Ammon's horn (tissue), 1 donor: ENCODE measurements at regions not wholly inside any gene's neighbourhood (a gene's known extent, or its start where the extent isn't known, plus 50 kb on each side); places are given as distances from the start of the nearest gene placed in this dataset.

Experiments
- DNase-seq: peaks from one replicate; pipeline ENCODE4 v3.0.0-alpha.2; 2016; ENCODE audit warnings: low spot score

DNA sequence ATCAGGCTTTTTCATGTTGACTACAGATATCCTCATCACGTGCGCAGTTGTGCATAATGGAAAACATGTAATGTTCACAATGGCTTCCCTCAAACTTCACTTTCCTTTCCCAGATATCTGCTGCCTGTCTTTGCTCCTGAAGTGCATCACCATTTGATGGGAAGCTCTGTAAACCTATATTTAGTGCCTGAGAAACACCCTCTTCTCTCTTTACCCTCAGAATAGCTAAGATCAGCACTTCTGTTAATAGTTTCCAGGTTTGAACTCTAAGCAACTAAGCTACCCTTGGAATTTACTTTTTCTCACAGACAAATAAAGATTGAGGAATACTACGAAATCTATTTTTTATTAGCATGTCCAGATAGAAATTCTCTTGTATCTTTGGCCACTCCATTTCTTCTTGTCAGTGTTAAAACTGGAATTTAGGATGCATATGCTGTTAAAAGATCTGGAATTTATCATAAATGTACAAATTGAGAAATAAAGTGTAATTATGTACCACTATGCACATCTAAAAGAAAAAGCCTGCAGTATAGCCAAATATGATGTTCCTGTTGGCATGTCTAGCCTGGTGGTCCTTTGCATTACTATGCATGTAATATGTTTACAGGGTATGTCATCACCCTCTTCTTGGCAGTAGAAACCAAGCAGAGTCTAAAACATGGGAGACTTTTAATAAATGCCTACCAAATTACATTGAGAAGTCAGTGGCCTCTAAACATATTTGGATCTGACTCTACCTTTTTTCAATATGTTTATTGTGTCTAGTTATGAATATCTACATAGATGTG, 278.7 kb downstream of the FIGN start:
- no peak for DNase-seq

DNA sequence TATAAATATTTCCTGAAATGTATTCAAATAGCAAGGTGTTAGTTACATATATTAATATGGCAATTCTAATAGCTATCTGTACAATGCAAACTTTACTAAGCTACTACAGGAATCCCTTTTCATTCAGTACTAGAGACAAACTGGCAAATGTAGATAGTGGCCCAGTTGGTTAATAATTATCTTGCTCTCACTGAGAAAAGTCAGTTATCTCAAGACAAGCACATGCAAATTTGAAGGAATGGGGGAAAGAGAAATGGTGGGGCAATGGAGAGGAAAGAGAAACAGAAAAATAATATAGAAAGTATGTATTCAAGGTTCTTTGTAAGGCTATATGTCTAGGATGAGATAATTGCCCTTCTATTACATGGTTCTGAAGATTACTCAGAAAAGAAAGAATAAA, 280.0 kb downstream of the FIGN start:
- DNase-seq: no peak

DNA sequence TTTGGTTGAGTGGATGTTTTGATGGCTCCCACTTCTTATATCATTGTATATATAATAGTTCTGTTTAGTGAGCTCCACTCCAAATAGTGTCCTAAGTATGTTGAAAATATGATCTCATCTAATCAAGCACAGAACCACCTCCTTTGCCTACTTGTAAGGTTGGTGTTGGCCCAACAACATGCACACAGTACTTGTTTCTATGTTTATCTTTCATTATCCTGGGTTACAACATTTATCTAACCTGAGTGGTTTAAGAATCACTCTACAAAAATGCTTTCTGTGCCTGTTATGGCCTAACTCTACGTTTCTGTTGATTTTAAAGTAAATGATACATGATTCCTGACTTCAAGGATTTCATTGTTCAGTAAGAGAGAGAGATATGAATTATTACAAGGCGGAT, 281.9 kb downstream of the FIGN start:
- DNase-seq: no peak

DNA sequence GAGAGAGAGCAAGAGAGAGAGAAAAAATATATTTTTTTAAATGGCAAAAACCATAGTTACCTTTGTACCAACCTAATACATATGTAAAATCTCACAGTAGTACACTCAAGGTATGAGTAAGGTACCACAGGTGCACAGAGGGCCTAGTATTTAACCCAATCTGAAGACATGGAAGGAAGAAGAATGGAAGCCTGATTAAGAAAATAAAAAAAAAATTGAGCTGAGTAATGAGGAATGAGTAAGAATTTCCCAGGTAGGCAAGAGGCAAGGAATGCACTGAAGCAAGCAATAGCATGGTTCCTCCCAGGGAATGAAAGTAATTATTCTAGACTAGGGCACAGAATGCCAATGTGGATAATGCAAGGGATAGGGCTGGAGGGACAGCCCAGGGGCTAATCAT, 294.2 kb downstream of the FIGN start:
- no peak for DNase-seq

DNA sequence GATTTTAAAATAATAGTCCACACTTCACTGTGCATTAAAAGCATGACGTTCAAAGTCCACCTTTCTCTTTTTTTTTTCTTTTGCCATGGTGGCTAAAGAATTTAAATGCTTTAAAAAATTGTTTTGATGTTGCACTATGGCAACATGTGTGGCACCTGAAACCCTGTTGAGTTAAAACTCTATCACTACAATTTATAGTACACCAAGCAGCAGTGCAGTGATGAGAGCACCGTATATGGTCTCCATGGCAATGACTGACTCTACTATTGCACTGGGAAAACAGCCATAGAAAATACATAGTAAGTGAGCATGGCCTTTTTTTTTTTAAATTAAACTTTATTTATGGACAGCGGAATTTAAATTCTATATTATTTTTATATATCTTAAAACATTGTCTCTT, 298.8 kb downstream of the FIGN start:
- no peak for DNase-seq

DNA sequence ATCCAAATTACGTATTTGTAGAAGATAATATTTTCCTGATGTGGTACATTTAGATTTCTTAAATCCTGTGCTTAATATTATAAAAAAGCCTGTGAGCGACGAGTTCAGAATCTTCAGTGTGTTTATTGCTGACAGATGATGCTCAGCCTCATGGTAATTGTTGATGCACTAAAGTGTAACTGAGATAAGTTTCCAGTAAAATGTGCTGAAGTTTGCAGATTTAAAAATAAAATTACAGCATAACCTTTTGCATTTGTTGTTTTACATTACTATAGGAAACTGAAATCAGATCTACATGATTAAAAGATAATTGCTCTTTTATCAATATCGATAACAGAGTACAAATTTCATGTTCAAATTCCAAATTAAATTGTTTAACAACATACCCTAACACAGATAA, 307.6 kb downstream of the FIGN start:
- no peak for DNase-seq

DNA sequence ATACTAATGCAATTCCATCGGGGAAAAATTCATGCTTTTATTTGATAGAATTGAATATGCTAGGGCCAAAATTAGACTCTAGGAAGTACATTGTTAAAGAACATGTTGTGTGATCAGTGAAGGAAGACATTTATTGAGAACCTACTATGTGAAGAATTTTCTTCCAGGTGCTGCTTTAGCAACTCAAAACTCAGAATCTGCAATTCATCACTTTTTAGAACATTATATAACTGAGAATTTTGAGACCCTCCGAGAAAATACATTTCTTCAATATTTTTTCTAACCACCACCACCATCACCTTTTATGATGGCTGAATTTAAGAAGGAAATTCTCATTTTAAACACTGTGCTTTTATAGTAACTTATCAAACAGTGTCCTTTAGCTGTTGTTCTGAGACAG, 315.2 kb downstream of the FIGN start:
- DNase-seq: no peak

DNA sequence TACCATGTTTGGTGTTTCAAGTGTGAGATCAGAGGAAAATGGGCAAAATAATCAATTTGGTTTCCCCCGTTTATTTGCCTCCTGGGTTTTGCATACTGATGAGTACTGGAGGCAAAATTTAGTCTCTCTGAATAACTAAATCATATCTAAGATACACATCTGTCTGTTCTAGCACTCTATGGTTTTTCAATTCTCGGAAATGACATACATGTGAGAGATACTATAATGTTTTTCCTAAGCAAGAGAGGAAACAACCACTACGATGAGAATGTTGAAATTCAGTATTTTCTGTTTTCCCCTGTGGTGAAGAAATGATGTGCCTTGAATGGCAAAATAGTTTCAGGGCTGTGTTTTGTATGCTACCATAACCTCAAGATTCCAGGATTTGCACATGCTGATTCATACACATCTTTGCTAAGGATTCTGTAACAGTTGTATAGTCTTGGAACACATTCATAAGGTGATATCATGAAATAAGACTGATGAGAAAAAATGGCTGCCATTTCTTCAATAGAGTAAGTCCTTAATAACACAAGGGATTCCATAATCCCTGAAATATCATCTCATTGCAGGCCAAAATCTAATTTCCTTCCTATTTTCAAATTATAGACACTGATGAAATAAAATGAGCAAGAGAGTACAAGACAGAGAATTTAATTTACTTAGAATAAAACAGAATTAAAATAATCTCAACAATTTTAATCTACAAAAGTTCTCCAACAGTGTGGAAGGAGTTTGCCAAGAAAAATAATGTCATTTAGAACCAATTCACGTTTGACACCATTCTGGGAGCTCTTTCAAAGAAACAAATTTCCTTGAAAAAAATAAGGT, 316.6 kb downstream of the FIGN start:
- DNase-seq: no peak

DNA sequence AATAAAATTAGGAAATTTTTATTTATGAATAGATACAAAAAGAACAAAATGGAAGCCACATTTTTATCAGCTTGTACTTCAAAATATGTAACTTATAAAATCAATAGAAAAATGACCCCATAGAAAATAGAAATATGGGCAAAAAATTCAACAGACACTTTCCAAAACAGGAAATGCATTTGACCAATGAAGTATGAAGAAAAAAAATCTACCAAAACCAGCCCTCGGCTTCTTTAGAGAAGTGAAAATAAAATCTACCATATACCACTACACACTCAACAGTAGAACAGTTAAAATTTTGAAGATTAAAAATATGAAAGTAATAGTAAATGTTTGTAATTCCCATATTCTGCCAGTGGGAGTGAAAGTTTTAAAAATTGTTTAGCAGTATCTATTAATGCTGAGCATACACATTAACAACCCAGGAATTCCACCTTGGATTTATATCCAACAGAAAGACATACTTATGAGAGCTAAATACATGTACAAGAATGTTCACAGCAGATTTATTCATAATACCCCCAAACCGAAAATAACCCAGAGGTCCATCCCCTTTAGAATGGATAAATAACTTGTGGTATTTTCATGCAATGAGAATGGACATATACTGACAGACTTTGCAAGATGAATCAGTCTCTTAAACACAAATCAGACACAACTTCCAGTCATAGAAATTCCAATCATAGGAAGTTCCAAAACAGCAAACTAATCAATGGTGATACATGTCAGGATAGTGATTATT, 318.0 kb downstream of the FIGN start:
- DNase-seq: no peak

DNA sequence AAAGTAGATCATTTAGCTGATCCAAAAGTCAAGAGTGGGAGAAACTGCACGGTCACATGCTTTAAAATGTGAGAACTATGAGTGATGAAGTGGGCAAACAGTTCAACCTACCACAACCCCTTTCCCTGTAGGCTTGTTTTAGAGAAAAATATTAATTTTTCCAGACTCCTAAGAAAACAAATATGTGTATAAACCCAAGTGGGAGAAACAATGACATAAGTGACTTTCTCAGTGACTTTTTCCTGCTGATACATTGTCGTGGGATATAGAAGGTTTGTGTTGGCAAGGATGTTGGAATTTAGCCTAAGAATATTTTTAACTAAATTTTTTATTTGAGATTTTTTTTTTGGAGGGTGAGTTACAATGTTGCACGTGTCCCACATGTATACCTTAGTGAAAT, 321.7 kb downstream of the FIGN start:
- no peak for DNase-seq

DNA sequence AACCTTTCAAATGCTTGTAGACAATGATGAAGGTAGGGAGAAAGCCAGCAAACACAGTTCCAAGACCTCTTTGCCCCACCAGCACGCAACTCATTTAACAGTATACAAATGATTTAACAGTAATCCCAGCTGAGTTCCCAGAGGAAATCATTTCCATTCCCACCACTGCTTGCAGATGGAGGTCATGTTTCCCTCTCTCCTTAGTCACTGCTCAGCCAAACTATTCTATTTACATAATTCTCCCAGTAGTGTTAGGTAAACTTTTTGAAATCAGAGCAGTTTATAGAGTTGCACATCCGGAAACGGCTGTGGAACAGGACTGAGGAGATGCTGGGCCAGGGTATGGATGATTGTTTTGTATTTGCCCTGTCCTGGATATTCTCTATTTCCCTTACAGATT, 328.5 kb downstream of the FIGN start:
- no peak for DNase-seq

DNA sequence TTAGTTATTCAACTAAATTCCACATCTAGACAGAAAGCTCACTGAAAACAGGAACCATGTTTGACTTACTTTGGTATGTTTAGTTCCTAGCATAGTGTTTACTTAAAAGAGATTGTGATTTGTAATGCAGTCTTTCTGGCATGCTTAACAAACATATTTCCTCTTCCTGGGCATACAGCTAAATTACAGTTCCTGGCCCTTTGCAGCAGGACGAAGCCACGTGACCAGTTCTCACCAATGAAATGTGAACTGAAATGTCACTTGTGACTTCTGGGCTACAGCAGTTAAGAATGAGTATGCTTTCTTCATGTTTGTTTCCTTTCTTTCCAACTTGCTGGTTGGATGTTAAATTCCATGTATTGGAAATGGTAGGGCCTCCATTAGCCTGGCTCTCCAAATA, 330.5 kb downstream of the FIGN start:
- DNase-seq: no peak

DNA sequence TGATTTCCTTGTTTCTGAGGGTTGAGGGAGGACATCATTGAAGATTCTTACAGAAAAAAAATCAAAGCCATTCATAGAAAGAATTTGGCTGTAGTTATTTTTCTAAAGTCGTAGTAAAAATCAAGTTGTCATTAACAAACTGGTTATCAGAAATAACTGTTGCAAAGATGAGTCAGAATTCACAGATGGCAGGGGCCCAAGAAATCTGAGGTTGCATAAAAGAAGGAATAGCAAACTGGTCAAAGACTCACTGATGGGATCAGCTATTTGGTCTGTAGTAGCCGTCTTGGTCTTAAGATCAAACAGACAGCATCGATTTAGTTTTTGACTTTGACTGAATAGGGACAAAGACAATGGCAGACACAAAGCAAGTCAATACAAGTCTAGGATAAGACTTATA, 334.3 kb downstream of the FIGN start:
- no peak for DNase-seq

DNA sequence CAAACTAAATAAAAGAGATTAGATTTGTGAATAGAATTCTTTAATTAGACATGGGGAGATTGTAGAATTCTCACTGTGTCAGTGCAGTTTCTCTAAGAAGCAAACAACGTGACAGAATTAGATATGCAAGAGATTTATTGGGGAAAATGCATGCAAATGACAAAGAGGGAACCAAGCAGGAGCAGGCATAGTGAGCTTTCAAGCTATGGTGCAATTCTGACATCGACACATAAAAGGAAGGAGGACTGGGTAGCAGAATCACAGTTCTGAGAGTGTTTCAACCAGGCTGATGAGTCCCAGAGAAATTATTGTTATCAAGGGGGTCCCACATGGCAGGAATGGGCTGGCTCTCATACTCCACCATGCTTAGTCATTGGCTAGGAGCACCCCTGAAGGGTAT, 338.4 kb downstream of the FIGN start:
- DNase-seq: no peak

DNA sequence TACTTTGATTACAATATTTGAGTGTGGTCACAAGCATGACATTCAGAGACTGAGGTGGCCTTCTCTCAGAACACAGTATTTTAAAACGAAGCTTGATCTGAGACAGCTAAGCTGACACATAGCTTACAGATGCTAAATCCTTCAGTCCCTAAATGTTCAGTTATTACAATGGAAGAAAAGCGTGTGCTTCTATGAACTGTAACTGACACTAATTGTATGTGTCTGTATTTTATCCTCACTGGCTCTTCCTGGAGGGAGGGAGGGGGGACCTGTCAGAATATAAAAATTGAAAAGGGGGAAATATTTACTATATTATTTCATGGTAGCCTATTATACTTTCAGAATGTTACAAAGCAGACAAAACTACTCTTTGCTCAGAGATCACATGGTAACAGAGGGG, 340.2 kb downstream of the FIGN start:
- no peak for DNase-seq

DNA sequence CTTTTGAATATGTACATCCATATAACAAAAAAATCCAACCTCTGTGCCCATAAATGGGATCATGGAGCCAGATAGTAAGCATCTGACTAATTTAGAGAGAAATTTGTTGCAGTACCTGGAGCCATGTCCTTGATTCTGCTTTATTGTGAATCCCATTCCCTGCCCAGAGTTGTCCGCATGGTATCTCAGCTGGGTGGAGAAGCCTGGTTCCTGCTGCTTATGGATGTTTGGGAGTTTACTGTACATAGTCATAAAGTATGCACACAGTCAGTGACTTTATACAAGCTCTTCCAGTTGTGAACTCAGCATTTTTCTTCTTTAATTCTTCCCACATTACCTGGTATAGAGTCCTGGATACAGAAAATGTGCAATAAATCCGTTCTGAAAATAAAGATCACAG, 346.0 kb downstream of the FIGN start:
- DNase-seq: no peak

DNA sequence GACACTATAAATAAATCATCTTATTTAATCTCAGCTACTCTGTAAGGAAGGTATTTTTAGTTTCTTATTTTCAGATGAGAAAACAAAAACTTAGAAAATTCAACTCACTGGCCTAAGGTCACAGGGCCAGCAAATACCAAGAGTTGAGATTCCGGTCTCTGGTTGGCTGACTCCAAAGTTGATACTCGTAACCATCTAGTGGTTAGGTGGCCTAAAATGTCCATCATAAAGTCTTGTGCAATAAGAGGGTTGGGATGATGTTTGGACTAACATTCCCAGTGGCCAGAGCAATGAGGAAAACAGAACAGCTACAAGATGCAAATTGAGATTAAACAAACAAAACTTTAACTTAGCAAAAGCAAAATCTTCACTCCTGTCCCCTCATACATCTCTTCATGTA, 360.3 kb downstream of the FIGN start:
- no peak for DNase-seq

DNA sequence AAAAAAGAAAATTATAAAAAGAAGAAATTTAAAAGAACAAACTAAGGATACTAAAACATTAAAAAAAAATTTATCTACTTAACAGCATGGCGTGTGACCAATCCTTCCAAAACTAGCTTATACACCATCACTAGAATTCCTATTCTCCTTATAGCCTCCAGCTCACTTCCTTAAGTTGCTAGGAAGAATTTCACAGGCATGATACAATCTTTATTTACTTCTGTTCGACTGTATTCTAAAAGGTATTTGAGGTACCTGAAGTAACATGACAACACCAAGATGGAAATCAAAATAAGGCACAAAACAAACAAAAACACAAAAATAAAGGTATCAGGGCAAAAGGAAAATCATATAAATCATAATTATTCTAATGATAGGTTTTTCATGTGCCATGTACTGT, 360.7 kb downstream of the FIGN start:
- no peak for DNase-seq

DNA sequence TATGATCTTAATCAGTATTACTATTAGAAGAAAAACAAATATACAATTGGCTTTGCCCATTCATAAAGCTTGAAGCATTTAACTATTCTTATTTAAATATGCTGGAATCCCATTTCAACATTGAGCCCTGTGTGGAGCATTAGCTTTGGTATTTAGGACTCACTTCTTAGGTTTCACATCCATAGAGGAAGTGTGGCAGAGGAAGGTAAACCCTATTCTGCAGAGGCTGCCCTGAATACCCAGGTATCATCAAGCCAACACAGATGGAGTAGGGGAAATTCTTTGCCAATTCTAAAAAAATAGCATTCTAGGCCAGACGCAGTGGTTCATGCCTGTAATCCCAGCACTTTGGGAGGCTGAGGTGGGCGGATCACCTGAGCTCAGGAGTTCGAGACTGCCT, 361.5 kb downstream of the FIGN start:
- DNase-seq: no peak

DNA sequence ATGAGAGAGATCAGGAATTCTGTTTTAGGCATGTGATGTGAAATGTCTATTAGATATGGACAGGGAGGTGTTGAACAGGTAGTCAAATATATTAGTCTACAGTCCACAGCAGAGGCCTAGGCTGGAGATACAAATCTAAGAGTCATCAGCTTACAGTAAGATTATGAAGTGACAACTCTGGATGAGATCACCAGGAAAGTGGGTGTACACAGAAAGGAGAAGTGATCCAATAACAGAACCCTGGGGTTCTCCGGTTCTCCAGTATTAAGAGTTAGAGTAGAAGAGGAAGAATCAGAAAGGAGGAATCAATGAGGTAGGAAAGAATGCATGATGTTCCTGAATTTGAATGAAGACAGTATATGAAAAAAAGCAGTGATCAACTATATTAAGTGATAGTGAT, 362.3 kb downstream of the FIGN start:
- DNase-seq: no peak

DNA sequence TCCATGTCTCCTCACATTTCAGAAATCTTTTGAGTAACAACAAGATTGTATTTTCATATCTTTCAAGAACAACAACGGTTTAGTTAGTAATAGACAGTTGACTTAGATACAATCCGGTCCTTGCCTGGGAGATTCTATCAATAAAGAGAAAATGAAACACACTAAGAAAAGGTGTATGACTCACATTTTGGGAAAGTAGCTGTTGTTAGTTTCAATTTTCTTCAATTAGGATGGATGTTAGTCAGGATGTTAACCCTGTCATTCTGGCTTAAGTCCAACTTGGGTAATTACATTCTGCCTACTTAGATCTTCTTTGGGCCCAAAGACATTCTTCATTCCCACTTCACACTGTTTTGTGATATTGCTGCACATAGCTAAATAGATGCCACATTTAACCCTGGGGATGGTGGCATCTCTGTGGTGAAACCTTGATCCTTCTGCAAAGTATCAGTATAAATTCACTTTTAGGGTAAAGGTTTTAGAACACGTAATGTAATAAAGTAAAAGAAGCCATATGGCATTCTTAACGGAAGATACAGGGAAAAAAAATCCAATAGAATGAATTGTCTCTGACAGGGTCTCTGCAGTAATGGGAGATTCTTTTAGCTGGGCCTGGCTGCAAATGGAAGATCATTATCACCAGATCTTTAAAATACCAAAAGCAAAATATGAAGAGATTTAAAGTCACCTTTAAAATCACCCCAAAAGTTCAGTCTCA, 365.5 kb downstream of the FIGN start:
- DNase-seq: no peak

DNA sequence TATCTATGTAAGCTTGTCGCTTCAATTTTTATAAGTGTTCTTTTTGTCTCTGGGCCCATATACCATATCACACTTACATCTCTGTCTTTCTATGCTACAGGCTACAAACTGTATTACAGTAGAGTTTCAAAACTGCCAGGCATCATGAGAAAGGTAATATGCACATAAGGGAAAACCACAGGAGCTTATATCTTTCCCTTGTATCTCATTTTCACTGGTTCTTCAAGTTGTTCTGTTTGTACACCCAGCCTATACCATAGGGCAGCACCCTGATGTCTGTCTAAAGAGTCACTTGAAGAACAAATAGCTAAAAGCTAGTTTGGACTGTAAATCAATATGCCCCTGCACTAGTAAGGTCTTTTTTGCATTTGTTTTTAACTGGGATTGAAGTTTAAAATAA, 366.7 kb downstream of the FIGN start:
- no peak for DNase-seq
